ENCODE measurements at regions not wholly inside any gene's neighbourhood (a gene's known extent, or its start where the extent isn't known, plus 50 kb on each side); places are given as distances from the start of the nearest gene placed in this dataset.

DNA sequence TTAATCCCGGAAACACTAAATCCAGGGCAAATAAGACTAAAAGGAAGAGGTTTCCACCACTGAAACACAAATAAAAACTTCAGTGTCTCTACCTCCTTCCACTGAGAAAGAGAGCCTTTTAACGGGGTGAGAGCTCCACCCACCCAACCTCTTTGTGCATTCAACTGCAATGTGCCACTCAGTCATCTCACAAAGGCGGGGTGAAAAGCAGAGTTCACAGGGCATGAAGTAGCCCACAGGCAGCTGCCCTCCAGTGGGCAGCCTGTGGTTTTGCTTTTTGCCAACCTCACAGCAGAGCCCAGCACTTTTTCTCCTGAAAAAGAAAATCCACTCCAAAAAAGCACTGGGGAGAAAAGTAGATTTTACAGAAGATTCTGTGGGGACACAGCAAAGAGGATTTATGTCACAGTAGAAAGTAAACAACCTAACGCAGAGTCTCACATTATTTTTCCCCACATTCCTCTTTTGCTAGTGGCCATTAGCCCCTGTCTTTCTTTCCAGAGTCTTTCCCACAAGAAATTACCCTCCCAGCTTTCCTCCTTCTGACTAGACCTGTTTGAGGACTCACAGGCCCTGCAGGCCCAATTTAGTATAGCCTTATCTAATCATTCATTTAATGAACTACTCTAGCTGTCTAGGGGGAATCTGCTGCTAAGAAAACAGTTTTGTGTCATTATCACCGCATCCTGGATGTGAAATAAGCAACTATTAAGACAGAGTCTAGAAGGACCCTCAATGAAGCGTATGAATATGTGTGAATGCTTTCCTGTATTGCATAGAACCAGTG, 753.8 kb upstream of the FOXG1 start:
- DNase-seq (no peak), ATAC-seq (ENCODE audit: insufficient read depth, low FRiP score) (no peak)
- Histone ChIP-seq H3K4me1 (ENCODE audit: control insufficient read depth in 5 of 5, insufficient read depth in 5 of 5, low read length in 5 of 5) (no peaks in the 10 kb centered on the region), H3K36me3 (ENCODE audit: control insufficient read depth in 4 of 4, insufficient read depth in 4 of 4, low read length in 4 of 4) (no peaks in the 10 kb centered on the region), H3K27me3 (ENCODE audit: control insufficient read depth in 3 of 3, insufficient read depth in 3 of 3, low read length in 2 of 3) (no peaks in the 10 kb centered on the region), H3K4me3 (no peak overlapping the region), H3K9ac (ENCODE audit: insufficient read depth in 1 of 2, low read length in 2 of 2) (no peak overlapping the region), H3K27ac (ENCODE audit: low read depth in 1 of 2, low read length in 1 of 2) (no peak overlapping the region), H3K9me3 (ENCODE audit: control insufficient read depth in 4 of 4, insufficient read depth in 3 of 4, low read length in 3 of 4) (no peaks in the 10 kb centered on the region)
- 66 to 67% methylated on average over 6 of the region's 6 CpGs for WGBS, 2 donors
- TF ChIP-seq, protein P1, sequence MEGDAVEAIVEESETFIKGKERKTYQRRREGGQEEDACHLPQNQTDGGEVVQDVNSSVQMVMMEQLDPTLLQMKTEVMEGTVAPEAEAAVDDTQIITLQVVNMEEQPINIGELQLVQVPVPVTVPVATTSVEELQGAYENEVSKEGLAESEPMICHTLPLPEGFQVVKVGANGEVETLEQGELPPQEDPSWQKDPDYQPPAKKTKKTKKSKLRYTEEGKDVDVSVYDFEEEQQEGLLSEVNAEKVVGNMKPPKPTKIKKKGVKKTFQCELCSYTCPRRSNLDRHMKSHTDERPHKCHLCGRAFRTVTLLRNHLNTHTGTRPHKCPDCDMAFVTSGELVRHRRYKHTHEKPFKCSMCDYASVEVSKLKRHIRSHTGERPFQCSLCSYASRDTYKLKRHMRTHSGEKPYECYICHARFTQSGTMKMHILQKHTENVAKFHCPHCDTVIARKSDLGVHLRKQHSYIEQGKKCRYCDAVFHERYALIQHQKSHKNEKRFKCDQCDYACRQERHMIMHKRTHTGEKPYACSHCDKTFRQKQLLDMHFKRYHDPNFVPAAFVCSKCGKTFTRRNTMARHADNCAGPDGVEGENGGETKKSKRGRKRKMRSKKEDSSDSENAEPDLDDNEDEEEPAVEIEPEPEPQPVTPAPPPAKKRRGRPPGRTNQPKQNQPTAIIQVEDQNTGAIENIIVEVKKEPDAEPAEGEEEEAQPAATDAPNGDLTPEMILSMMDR (IDR thresholded peaks at IDR 0.05; ENCODE audit: control extremely low read depth, extremely low read depth) = no peak

- 67 to 71% methylated on average over 2 of the region's 2 CpGs for WGBS, 2 donors
- Histone ChIP-seq H3K27me3 (ENCODE audit: control insufficient read depth in 3 of 3, insufficient read depth in 3 of 3, low read length in 2 of 3) (no peaks in the 10 kb centered on the region), H3K4me1 (ENCODE audit: control insufficient read depth in 5 of 5, insufficient read depth in 5 of 5, low read length in 5 of 5) (no peaks in the 10 kb centered on the region), H3K9me3 (ENCODE audit: control insufficient read depth in 4 of 4, insufficient read depth in 3 of 4, low read length in 3 of 4) (no peaks in the 10 kb centered on the region), H3K9ac (ENCODE audit: insufficient read depth in 1 of 2, low read length in 2 of 2) (no peak overlapping the region), H3K4me3 (no peak overlapping the region), H3K36me3 (ENCODE audit: control insufficient read depth in 4 of 4, insufficient read depth in 4 of 4, low read length in 4 of 4) (no peaks in the 10 kb centered on the region), H3K27ac (ENCODE audit: low read depth in 1 of 2, low read length in 1 of 2) (no peak overlapping the region)
- ATAC-seq (ENCODE audit: insufficient read depth, low FRiP score) = no peak
- TF ChIP-seq, protein P1 (IDR thresholded peaks at IDR 0.05; ENCODE audit: control extremely low read depth, extremely low read depth) = no peak
- DNase-seq = no peak
Measured at GRCh38 chr14:28020112-28020511, 746.5 kb upstream of the FOXG1 start.

DNA sequence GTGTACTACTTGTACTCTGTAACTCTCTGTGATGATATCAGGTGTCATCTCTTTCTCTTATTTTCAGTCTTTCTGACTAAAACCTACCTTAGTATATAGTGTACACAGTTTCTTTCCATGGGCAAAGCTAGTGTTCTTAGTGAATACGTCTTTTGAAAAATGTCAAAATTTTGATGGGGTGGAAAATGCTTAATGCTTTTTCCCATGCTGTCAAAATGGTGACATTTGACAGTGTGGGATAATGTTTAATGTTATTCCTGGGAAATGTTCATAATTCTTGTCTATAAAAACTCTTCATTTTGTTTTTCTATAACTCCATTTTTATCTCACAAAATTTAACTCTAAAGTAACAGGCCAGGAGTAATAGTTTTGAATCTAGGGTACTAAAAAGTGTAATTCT, 742.7 kb upstream of the FOXG1 start:
- TF ChIP-seq, protein P1 (IDR thresholded peaks at IDR 0.05; ENCODE audit: control extremely low read depth, extremely low read depth) = no peak
- H3K27ac ChIP-seq (ENCODE audit: low read depth in 1 of 2, low read length in 1 of 2) = no peak overlapping the region
- ATAC-seq (ENCODE audit: insufficient read depth, low FRiP score) = no peak
- no peak overlapping the region for H3K4me3 ChIP-seq
- no peaks in the 10 kb centered on the region for H3K9me3 ChIP-seq (ENCODE audit: control insufficient read depth in 4 of 4, insufficient read depth in 3 of 4, low read length in 3 of 4)
- H3K9ac ChIP-seq (ENCODE audit: insufficient read depth in 1 of 2, low read length in 2 of 2) = no peak overlapping the region
- WGBS, 2 donors = 86 to 90% methylated on average over 1 of the region's 1 CpG
- H3K27me3 ChIP-seq (ENCODE audit: control insufficient read depth in 3 of 3, insufficient read depth in 3 of 3, low read length in 2 of 3) = no peaks in the 10 kb centered on the region
- DNase-seq = no peak
- no peaks in the 10 kb centered on the region for H3K4me1 ChIP-seq (ENCODE audit: control insufficient read depth in 5 of 5, insufficient read depth in 5 of 5, low read length in 5 of 5)
- no peaks in the 10 kb centered on the region for H3K36me3 ChIP-seq (ENCODE audit: control insufficient read depth in 4 of 4, insufficient read depth in 4 of 4, low read length in 4 of 4)

- H3K9me3 ChIP-seq (ENCODE audit: control insufficient read depth in 4 of 4, insufficient read depth in 3 of 4, low read length in 3 of 4) = peaks cover 0 to 4% (median 0%) of the 10 kb centered on the region in 4 donors
- no peak overlapping the region for H3K4me3 ChIP-seq
- no peaks in the 10 kb centered on the region for H3K36me3 ChIP-seq (ENCODE audit: control insufficient read depth in 4 of 4, insufficient read depth in 4 of 4, low read length in 4 of 4)
- H3K27ac ChIP-seq (ENCODE audit: low read depth in 1 of 2, low read length in 1 of 2) = no peak overlapping the region
- TF ChIP-seq, protein P1 (IDR thresholded peaks at IDR 0.05; ENCODE audit: control extremely low read depth, extremely low read depth) = no peak
- no peak overlapping the region for H3K9ac ChIP-seq (ENCODE audit: insufficient read depth in 1 of 2, low read length in 2 of 2)
- H3K4me1 ChIP-seq (ENCODE audit: control insufficient read depth in 5 of 5, insufficient read depth in 5 of 5, low read length in 5 of 5) = no peaks in the 10 kb centered on the region
- DNase-seq (no peak), ATAC-seq (ENCODE audit: insufficient read depth, low FRiP score) (no peak)
- WGBS, 2 donors = 80 to 88% methylated on average over 3 of the region's 3 CpGs
- H3K27me3 ChIP-seq (ENCODE audit: control insufficient read depth in 3 of 3, insufficient read depth in 3 of 3, low read length in 2 of 3) = no peaks in the 10 kb centered on the region
Measured at GRCh38 chr14:28052251-28052650, 714.3 kb upstream of the FOXG1 start.

Measured in lung (tissue), 11 donors.